Keratinocyte (primary cell): ENCODE measurements at regions not wholly inside any gene's neighbourhood (a gene's known extent, or its start where the extent isn't known, plus 50 kb on each side); places are given as distances from the start of the nearest gene placed in this dataset.

Experiments used
- DNase-seq: peaks from one replicate; pipeline ENCODE4 v3.0.0-alpha.2; 2011; ENCODE audit warnings: low read depth, missing footprints, low spot score
- FAIRE-seq: peaks from 2 replicates; lab custom pipeline; 2011; peaks lifted over from hg19 to GRCh38; lab: Jason Lieb, UNC
- H2AFZ ChIP-seq: 2 replicates; pipeline ENCODE4 v1.6.0; 2012; ENCODE audit warnings: low read length, control low read depth, inconsistent platforms; ENCODE audit not compliant: control insufficient read depth
- H3K27ac ChIP-seq: 2 replicates; pipeline ENCODE4 v1.5.1; 2011; ENCODE audit warnings: low read length; ENCODE audit not compliant: control insufficient read depth, insufficient read depth
- H3K27me3 ChIP-seq: 3 replicates; pipeline ENCODE4 v1.6.0; 2011; ENCODE audit warnings: low read length; ENCODE audit not compliant: control insufficient read depth, insufficient read depth; ENCODE audit errors: extremely low read depth
- H3K36me3 ChIP-seq, 2 experiments: 2 replicates in 1 of 2; 3 replicates in 1 of 2; pipeline ENCODE4 v1.5.1; 2011; ENCODE audit warnings: low read length in 2 of 2, mild to moderate bottlenecking in 1 of 2; ENCODE audit not compliant: control insufficient read depth in 2 of 2, insufficient read depth in 2 of 2; ENCODE audit errors: extremely low read depth in 1 of 2
- H3K4me1 ChIP-seq: 3 replicates; pipeline ENCODE4 v1.5.1; 2011; ENCODE audit warnings: low read length; ENCODE audit not compliant: control insufficient read depth, insufficient read depth; ENCODE audit errors: extremely low read depth
- H3K4me2 ChIP-seq: 3 replicates; pipeline ENCODE4 v1.6.0; 2011; ENCODE audit warnings: low read depth, low read length; ENCODE audit not compliant: control insufficient read depth, insufficient read depth; ENCODE audit errors: extremely low read depth
- H3K4me3 ChIP-seq, 3 experiments: fragments of 200-600 bp in 1 of 3; sonication (generic) in 1 of 3; 2 replicates in 2 of 3; 3 replicates in 1 of 3; pipeline ENCODE4 v1.5.1; 2011 to 2016; ENCODE audit warnings: low read length in 3 of 3, mild to moderate bottlenecking in 3 of 3, control low read depth in 2 of 3, inconsistent platforms in 1 of 3, low read depth in 1 of 3, mixed read lengths in 1 of 3, mixed run types in 1 of 3, moderate library complexity in 1 of 3; ENCODE audit not compliant: control insufficient read depth in 2 of 3, insufficient read depth in 2 of 3; ENCODE audit errors: extremely low read depth in 1 of 3
- H3K79me2 ChIP-seq: 2 replicates; pipeline ENCODE4 v1.6.0; 2012; ENCODE audit warnings: low read length; ENCODE audit not compliant: control insufficient read depth, insufficient read depth
- H3K9ac ChIP-seq: 3 replicates; pipeline ENCODE4 v1.6.0; 2011; ENCODE audit warnings: low read length; ENCODE audit not compliant: control insufficient read depth, insufficient read depth; ENCODE audit errors: extremely low read depth
- H3K9me1 ChIP-seq: 3 replicates; pipeline ENCODE4 v1.6.0; 2011; ENCODE audit warnings: low read length; ENCODE audit not compliant: control insufficient read depth, insufficient read depth; ENCODE audit errors: extremely low read depth
- H3K9me3 ChIP-seq: 2 replicates; pipeline ENCODE4 v1.5.1; 2012; ENCODE audit warnings: low read depth, low read length; ENCODE audit not compliant: control insufficient read depth
- H4K20me1 ChIP-seq: 3 replicates; pipeline ENCODE4 v1.6.0; 2011; ENCODE audit warnings: low read length; ENCODE audit not compliant: control insufficient read depth, insufficient read depth; ENCODE audit errors: extremely low read depth
- EZH2 ChIP-seq: IDR thresholded peaks from one replicate; pipeline ENCODE4 v1.6.1; 2012; ENCODE audit warnings: inconsistent platforms, mild to moderate bottlenecking, low read length, moderate library complexity
- dilution Hi-C: fragments of 300-500 bp; cut with MboI; formaldehyde crosslinking; loops from one replicate; pipeline ENCODE4 v1.7.0; 2020; ENCODE audit warnings: low sequenced_read_pairs; ENCODE audit not compliant: extremely low pct_ligation_motif_present
- TF ChIP-seq, protein P1 (sequence below), 3 experiments: IDR thresholded peaks in 1 of 3; conservative IDR thresholded peaks in 1 of 3; optimal IDR thresholded peaks in 1 of 3; 2 replicates in 2 of 3; 3 replicates in 1 of 3; pipeline versions ENCODE3 to v1.5.1; 2011; ENCODE audit warnings: low read length in 3 of 3, mild to moderate bottlenecking in 3 of 3, moderate library complexity in 2 of 3, control low read depth in 1 of 3, inconsistent platforms in 1 of 3; ENCODE audit not compliant: insufficient read depth in 2 of 3; ENCODE audit errors: extremely low read depth in 1 of 3

DNA sequence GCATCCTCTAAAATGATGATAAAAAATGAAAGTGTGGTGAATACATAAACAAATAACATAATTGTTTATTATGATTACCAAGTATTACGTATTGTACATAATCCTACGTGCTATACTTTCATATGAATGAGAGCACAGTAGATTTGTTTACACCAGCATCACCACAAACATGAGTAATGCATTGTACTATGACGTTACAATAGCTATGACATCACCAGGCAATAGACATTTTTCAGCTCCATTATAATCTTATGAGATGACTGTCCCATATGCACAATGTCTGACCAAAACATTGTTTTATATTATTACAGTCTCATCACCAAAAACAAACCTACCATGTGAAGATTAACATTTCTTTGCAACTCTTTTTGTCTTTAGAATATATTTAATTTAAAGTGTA is 225.7 kb upstream of the TENT5A start:
- no peak overlapping the region for H3K4me2 ChIP-seq
- peaks cover 12% of the 10 kb centered on the region for H3K4me1 ChIP-seq
- FAIRE-seq (no peak), DNase-seq (no peak)
- no peaks in the 10 kb centered on the region for H3K36me3 ChIP-seq
- H2AFZ ChIP-seq: no peak overlapping the region
- no peak overlapping the region for H3K4me3 ChIP-seq
- no peaks in the 10 kb centered on the region for H4K20me1 ChIP-seq
- no peaks in the 10 kb centered on the region for H3K79me2 ChIP-seq
- H3K9ac ChIP-seq: no peak overlapping the region
- no peaks in the 10 kb centered on the region for H3K27me3 ChIP-seq
- H3K9me3 ChIP-seq: no peaks in the 10 kb centered on the region
- no peaks in the 10 kb centered on the region for H3K9me1 ChIP-seq
- H3K27ac ChIP-seq: no peak overlapping the region
- TF ChIP-seq, protein P1, sequence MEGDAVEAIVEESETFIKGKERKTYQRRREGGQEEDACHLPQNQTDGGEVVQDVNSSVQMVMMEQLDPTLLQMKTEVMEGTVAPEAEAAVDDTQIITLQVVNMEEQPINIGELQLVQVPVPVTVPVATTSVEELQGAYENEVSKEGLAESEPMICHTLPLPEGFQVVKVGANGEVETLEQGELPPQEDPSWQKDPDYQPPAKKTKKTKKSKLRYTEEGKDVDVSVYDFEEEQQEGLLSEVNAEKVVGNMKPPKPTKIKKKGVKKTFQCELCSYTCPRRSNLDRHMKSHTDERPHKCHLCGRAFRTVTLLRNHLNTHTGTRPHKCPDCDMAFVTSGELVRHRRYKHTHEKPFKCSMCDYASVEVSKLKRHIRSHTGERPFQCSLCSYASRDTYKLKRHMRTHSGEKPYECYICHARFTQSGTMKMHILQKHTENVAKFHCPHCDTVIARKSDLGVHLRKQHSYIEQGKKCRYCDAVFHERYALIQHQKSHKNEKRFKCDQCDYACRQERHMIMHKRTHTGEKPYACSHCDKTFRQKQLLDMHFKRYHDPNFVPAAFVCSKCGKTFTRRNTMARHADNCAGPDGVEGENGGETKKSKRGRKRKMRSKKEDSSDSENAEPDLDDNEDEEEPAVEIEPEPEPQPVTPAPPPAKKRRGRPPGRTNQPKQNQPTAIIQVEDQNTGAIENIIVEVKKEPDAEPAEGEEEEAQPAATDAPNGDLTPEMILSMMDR (optimal IDR thresholded peaks at IDR 0.05 in 1 of 3, IDR thresholded peaks at IDR 0.05 in 1 of 3, conservative IDR thresholded peaks at IDR 0.05 in 1 of 3; ENCODE audit: extremely low read depth in 1 of 3, insufficient read depth in 2 of 3, low read length in 3 of 3): no peak
- TF ChIP-seq EZH2: no peak
- dilution Hi-C loops: no loop called here

DNA sequence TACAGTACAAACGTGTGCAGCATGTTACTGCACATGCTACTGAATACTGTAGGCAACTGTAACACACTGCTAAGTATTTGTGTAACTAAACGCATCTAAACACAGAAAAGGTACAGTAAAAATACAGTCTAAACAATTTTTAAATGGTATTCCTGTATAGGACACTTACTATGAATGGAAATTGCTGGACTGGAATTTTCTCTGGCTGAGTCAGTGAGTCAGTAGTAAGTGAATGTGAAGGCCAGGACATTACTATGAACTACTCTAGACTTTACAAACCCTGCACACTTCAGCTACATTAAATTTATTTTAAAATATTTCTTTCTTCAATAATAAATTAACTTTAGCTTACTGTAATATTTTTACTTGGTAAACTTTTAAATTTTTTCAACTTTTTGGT is 225.0 kb upstream of the TENT5A start:
- no peaks in the 10 kb centered on the region for H3K79me2 ChIP-seq
- dilution Hi-C loops: no loop called here
- no peak for FAIRE-seq
- H3K36me3 ChIP-seq: no peaks in the 10 kb centered on the region
- H3K9me3 ChIP-seq: no peaks in the 10 kb centered on the region
- TF ChIP-seq, protein P1 (optimal IDR thresholded peaks at IDR 0.05 in 1 of 3, IDR thresholded peaks at IDR 0.05 in 1 of 3, conservative IDR thresholded peaks at IDR 0.05 in 1 of 3; ENCODE audit: extremely low read depth in 1 of 3, insufficient read depth in 2 of 3, low read length in 3 of 3): no peak
- TF ChIP-seq EZH2: no peak
- no peak overlapping the region for H3K4me3 ChIP-seq
- no peaks in the 10 kb centered on the region for H3K27me3 ChIP-seq
- no peak overlapping the region for H3K27ac ChIP-seq
- H3K4me2 ChIP-seq: no peak overlapping the region
- peaks cover 12% of the 10 kb centered on the region for H3K4me1 ChIP-seq
- H3K9me1 ChIP-seq: no peaks in the 10 kb centered on the region
- no peak for DNase-seq
- H3K9ac ChIP-seq: no peak overlapping the region
- H2AFZ ChIP-seq: no peak overlapping the region
- no peaks in the 10 kb centered on the region for H4K20me1 ChIP-seq
